HEK293 (cell line): ENCODE measurements at regions not wholly inside any gene's neighbourhood (a gene's known extent, or its start where the extent isn't known, plus 50 kb on each side); places are given as distances from the start of the nearest gene placed in this dataset.

ENCODE experiments used
- CTCF ChIA-PET: fragments of 350-600 bp; formaldehyde crosslinking; extraction: SDS; loops from one replicate; lab custom pipeline; 2021; ENCODE audit warnings: antibody characterized with exemption; lab: Yijun Ruan, JAX
- POLR2A ChIA-PET: fragments of 300-600 bp; formaldehyde crosslinking; extraction: SDS; loops from one replicate; lab custom pipeline; 2020; ENCODE audit warnings: antibody characterized with exemption, inconsistent platforms; lab: Yijun Ruan, JAX
- H3K27ac ChIP-seq: fragments of 200-500 bp; sonication (Bioruptor generic); 2 replicates; pipeline ENCODE4 v1.5.1; 2014; ENCODE audit warnings: low read depth, low read length, control low read depth, inconsistent platforms; ENCODE audit errors: extremely low read depth
- H3K36me3 ChIP-seq, 2 experiments: fragments of 200-500 bp in 1 of 2; sonication (Bioruptor generic) in 1 of 2; 1 replicate in 1 of 2; 2 replicates in 1 of 2; pipeline ENCODE4 v1.5.1; 2014 to 2017; ENCODE audit warnings: inconsistent platforms in 2 of 2, low read length in 2 of 2; ENCODE audit not compliant: control insufficient read depth in 2 of 2, insufficient read depth in 1 of 2
- H3K4me1 ChIP-seq: fragments of 200-500 bp; sonication (Bioruptor generic); 2 replicates; pipeline ENCODE4 v1.5.1; 2014; ENCODE audit warnings: mild to moderate bottlenecking, low read length, inconsistent platforms; ENCODE audit not compliant: control insufficient read depth, insufficient read depth
- H3K4me3 ChIP-seq: 2 replicates; pipeline ENCODE4 v1.5.1; 2011; ENCODE audit warnings: low read depth, mild to moderate bottlenecking, control low read depth, low read length, moderate library complexity
- H3K9me3 ChIP-seq: fragments of 200-500 bp; sonication (Bioruptor generic); 2 replicates; pipeline ENCODE4 v1.5.1; 2014; ENCODE audit warnings: low read depth, low read length, inconsistent platforms; ENCODE audit not compliant: control insufficient read depth, insufficient read depth
- BCL11B ChIP-seq: fragments of 450-650 bp; formaldehyde crosslinking; IDR thresholded peaks from 2 replicates; pipeline ENCODE4 v1.5.1; 2016; ENCODE audit warnings: low read depth, missing biosample characterization, missing genetic modification characterization
- GFI1B ChIP-seq: fragments of 450-650 bp; formaldehyde crosslinking; IDR thresholded peaks from 2 replicates; pipeline ENCODE4 v1.5.1; 2016; ENCODE audit warnings: missing biosample characterization, missing genetic modification characterization
- RBAK ChIP-seq: fragments of 450-650 bp; formaldehyde crosslinking; IDR thresholded peaks from 2 replicates; pipeline ENCODE4 v1.5.1; 2016; ENCODE audit warnings: missing biosample characterization, missing genetic modification characterization
- REPIN1 ChIP-seq: fragments of 450-650 bp; formaldehyde crosslinking; IDR thresholded peaks from 2 replicates; pipeline ENCODE4 v1.5.1; 2017; ENCODE audit warnings: missing biosample characterization, missing genetic modification characterization, low read depth
- SP2 ChIP-seq: fragments of 450-650 bp; formaldehyde crosslinking; IDR thresholded peaks from 2 replicates; pipeline ENCODE4 v1.5.1; 2016; ENCODE audit warnings: missing biosample characterization, missing genetic modification characterization
- TRIM28 ChIP-seq: IDR thresholded peaks from 2 replicates; pipeline ENCODE4 v1.6.1; 2011; ENCODE audit warnings: low read length, control low read depth, borderline replicate concordance
- YY1 ChIP-seq: fragments of 450-650 bp; formaldehyde crosslinking; IDR thresholded peaks from 2 replicates; pipeline ENCODE4 v1.5.1; 2018; ENCODE audit warnings: missing biosample characterization, missing genetic modification characterization
- ZBTB21 ChIP-seq: fragments of 450-650 bp; formaldehyde crosslinking; IDR thresholded peaks from 2 replicates; pipeline ENCODE4 v1.5.1; 2017; ENCODE audit warnings: missing biosample characterization, missing genetic modification characterization
- ZNF140 ChIP-seq: fragments of 450-650 bp; formaldehyde crosslinking; IDR thresholded peaks from 2 replicates; pipeline ENCODE4 v1.5.1; 2016; ENCODE audit warnings: missing biosample characterization, missing genetic modification characterization
- ZNF37A ChIP-seq: fragments of 450-650 bp; IDR thresholded peaks from 2 replicates; pipeline ENCODE4 v1.5.1; 2018; ENCODE audit warnings: missing biosample characterization, missing genetic modification characterization
- ZNF501 ChIP-seq: fragments of 450-650 bp; formaldehyde crosslinking; IDR thresholded peaks from 2 replicates; pipeline ENCODE4 v1.5.1; 2016; ENCODE audit warnings: missing biosample characterization, missing genetic modification characterization
- ZNF514 ChIP-seq: fragments of 450-650 bp; formaldehyde crosslinking; IDR thresholded peaks from 2 replicates; pipeline ENCODE4 v1.5.1; 2016; ENCODE audit warnings: missing biosample characterization, missing genetic modification characterization
- ZNF521 ChIP-seq: fragments of 450-650 bp; formaldehyde crosslinking; IDR thresholded peaks from 2 replicates; pipeline ENCODE4 v1.5.1; 2017; ENCODE audit warnings: missing biosample characterization, mild to moderate bottlenecking, missing genetic modification characterization
- ZNF549 ChIP-seq: fragments of 450-650 bp; IDR thresholded peaks from 2 replicates; pipeline ENCODE4 v1.5.1; 2018; ENCODE audit warnings: missing biosample characterization, missing genetic modification characterization, mild to moderate bottlenecking, inconsistent platforms, moderate library complexity
- ZNF600 ChIP-seq: fragments of 450-650 bp; formaldehyde crosslinking; IDR thresholded peaks from 2 replicates; pipeline ENCODE4 v1.5.1; 2016; ENCODE audit warnings: missing biosample characterization, missing genetic modification characterization
- ZNF629 ChIP-seq: fragments of 450-650 bp; formaldehyde crosslinking; IDR thresholded peaks from 2 replicates; pipeline ENCODE4 v1.5.1; 2017; ENCODE audit warnings: missing biosample characterization, missing genetic modification characterization
- ZNF664 ChIP-seq: fragments of 450-650 bp; formaldehyde crosslinking; IDR thresholded peaks from 2 replicates; pipeline ENCODE4 v1.5.1; 2016; ENCODE audit warnings: missing biosample characterization, missing genetic modification characterization
- ZNF670 ChIP-seq: fragments of 450-650 bp; formaldehyde crosslinking; IDR thresholded peaks from 2 replicates; pipeline ENCODE4 v1.5.1; 2016; ENCODE audit warnings: missing biosample characterization, missing genetic modification characterization, low read depth
- ZNF768 ChIP-seq: fragments of 450-650 bp; formaldehyde crosslinking; IDR thresholded peaks from 2 replicates; pipeline ENCODE4 v1.5.1; 2018; ENCODE audit warnings: missing biosample characterization, mild to moderate bottlenecking, missing genetic modification characterization
- ZNF785 ChIP-seq: fragments of 450-650 bp; formaldehyde crosslinking; IDR thresholded peaks from 2 replicates; pipeline ENCODE4 v1.5.1; 2016; ENCODE audit warnings: missing biosample characterization, missing genetic modification characterization
- TF ChIP-seq, protein P1 (sequence below): fragments of 450-650 bp; formaldehyde crosslinking; IDR thresholded peaks from 2 replicates; pipeline ENCODE4 v1.5.1; 2016; ENCODE audit warnings: missing biosample characterization, missing genetic modification characterization, borderline replicate concordance
- TF ChIP-seq, protein P2 (sequence below): fragments of 450-650 bp; formaldehyde crosslinking; IDR thresholded peaks from 2 replicates; pipeline ENCODE4 v1.5.1; 2016; ENCODE audit warnings: missing biosample characterization, missing genetic modification characterization
- TF ChIP-seq, protein P3 (sequence below): fragments of 450-650 bp; formaldehyde crosslinking; IDR thresholded peaks from 2 replicates; pipeline ENCODE4 v1.5.1; 2017; ENCODE audit warnings: missing biosample characterization, missing genetic modification characterization
- TF ChIP-seq, protein P4 (sequence below): fragments of 450-650 bp; formaldehyde crosslinking; IDR thresholded peaks from 2 replicates; pipeline ENCODE4 v1.5.1; 2016; ENCODE audit warnings: missing biosample characterization, missing genetic modification characterization
- TF ChIP-seq, protein P5 (sequence below): fragments of 450-650 bp; formaldehyde crosslinking; IDR thresholded peaks from 2 replicates; pipeline ENCODE4 v1.5.1; 2017; ENCODE audit warnings: missing biosample characterization, missing genetic modification characterization
- TF ChIP-seq, protein P6 (sequence below): fragments of 450-650 bp; formaldehyde crosslinking; IDR thresholded peaks from 2 replicates; pipeline ENCODE4 v1.5.1; 2016; ENCODE audit warnings: missing biosample characterization, missing genetic modification characterization
- TF ChIP-seq, protein P7 (sequence below): fragments of 450-650 bp; formaldehyde crosslinking; IDR thresholded peaks from 2 replicates; pipeline ENCODE4 v1.5.1; 2017; ENCODE audit warnings: missing biosample characterization, missing genetic modification characterization

DNA sequence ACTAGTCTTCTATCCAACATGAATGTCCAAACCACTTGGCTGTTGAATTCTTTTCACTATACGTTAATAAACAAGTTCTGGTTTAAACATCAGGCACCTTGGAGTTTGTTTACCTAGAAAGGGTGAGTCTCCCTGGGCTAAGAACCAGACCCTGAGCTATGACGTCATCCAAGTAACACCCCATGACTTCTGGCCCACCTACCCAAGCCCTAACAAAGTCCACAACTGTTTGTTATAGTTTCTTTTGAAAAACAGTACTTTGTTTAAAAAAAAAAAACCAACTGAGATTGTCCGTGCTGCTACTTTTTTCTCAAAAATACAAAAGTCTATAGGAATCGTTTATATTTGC is 146.9 kb upstream of the BEND6 start:
- Histone ChIP-seq H3K27ac (no peak overlapping the region), H3K4me3 (no peak overlapping the region), H3K4me1 (peaks cover 50% of the 10 kb centered on the region), H3K36me3 (no peaks in the 10 kb centered on the region), H3K9me3 (no peaks in the 10 kb centered on the region)
- ChIA-PET POLR2A (interaction anchor here (1.3 to 1.4 kb wide), 2 partner anchors 18 to 34 kb away, joined by 3 read pairs; no protein-coding TSS in a partner anchor), CTCF (interaction anchor here (0.5 kb wide), 1 partner anchor 84 kb away, joined by 4 read pairs; no protein-coding TSS in a partner anchor)
- TF ChIP-seq SP2 (tag by site-specific recombination): no peak
- TF ChIP-seq, protein P1, sequence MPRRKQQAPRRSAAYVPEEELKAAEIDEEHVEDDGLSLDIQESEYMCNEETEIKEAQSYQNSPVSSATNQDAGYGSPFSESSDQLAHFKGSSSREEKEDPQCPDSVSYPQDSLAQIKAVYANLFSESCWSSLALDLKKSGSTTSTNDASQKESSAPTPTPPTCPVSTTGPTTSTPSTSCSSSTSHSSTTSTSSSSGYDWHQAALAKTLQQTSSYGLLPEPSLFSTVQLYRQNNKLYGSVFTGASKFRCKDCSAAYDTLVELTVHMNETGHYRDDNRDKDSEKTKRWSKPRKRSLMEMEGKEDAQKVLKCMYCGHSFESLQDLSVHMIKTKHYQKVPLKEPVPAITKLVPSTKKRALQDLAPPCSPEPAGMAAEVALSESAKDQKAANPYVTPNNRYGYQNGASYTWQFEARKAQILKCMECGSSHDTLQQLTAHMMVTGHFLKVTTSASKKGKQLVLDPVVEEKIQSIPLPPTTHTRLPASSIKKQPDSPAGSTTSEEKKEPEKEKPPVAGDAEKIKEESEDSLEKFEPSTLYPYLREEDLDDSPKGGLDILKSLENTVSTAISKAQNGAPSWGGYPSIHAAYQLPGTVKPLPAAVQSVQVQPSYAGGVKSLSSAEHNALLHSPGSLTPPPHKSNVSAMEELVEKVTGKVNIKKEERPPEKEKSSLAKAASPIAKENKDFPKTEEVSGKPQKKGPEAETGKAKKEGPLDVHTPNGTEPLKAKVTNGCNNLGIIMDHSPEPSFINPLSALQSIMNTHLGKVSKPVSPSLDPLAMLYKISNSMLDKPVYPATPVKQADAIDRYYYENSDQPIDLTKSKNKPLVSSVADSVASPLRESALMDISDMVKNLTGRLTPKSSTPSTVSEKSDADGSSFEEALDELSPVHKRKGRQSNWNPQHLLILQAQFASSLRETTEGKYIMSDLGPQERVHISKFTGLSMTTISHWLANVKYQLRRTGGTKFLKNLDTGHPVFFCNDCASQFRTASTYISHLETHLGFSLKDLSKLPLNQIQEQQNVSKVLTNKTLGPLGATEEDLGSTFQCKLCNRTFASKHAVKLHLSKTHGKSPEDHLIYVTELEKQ (tag by site-specific recombination): no peak
- TF ChIP-seq, protein P2, sequence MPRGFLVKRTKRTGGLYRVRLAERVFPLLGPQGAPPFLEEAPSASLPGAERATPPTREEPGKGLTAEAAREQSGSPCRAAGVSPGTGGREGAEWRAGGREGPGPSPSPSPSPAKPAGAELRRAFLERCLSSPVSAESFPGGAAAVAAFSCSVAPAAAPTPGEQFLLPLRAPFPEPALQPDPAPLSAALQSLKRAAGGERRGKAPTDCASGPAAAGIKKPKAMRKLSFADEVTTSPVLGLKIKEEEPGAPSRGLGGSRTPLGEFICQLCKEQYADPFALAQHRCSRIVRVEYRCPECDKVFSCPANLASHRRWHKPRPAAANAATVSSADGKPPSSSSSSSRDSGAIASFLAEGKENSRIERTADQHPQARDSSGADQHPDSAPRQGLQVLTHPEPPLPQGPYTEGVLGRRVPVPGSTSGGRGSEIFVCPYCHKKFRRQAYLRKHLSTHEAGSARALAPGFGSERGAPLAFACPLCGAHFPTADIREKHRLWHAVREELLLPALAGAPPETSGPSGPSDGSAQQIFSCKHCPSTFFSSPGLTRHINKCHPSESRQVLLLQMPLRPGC (tag by site-specific recombination): no peak
- TF ChIP-seq, protein P3, sequence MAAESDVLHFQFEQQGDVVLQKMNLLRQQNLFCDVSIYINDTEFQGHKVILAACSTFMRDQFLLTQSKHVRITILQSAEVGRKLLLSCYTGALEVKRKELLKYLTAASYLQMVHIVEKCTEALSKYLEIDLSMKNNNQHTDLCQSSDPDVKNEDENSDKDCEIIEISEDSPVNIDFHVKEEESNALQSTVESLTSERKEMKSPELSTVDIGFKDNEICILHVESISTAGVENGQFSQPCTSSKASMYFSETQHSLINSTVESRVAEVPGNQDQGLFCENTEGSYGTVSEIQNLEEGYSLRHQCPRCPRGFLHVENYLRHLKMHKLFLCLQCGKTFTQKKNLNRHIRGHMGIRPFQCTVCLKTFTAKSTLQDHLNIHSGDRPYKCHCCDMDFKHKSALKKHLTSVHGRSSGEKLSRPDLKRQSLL: no peak
- no peak for TF ChIP-seq TRIM28
- TF ChIP-seq ZNF768 (tag by site-specific recombination): no peak
- TF ChIP-seq REPIN1 (tag by site-specific recombination): no peak
- no peak for TF ChIP-seq GFI1B (tag by site-specific recombination)
- TF ChIP-seq ZNF664 (tag by site-specific recombination): no peak
- TF ChIP-seq ZNF600 (tag by site-specific recombination): no peak
- no peak for TF ChIP-seq ZNF514 (tag by site-specific recombination)
- TF ChIP-seq ZNF140 (tag by site-specific recombination): no peak
- no peak for TF ChIP-seq ZNF501
- TF ChIP-seq ZBTB21 (tag by site-specific recombination): peak; percentile 63; the same call in 1 of the 2 replicates
- peak; percentile 83 for TF ChIP-seq ZNF629 (tag by site-specific recombination)
- TF ChIP-seq ZNF785 (tag by site-specific recombination): no peak
- TF ChIP-seq, protein P4, sequence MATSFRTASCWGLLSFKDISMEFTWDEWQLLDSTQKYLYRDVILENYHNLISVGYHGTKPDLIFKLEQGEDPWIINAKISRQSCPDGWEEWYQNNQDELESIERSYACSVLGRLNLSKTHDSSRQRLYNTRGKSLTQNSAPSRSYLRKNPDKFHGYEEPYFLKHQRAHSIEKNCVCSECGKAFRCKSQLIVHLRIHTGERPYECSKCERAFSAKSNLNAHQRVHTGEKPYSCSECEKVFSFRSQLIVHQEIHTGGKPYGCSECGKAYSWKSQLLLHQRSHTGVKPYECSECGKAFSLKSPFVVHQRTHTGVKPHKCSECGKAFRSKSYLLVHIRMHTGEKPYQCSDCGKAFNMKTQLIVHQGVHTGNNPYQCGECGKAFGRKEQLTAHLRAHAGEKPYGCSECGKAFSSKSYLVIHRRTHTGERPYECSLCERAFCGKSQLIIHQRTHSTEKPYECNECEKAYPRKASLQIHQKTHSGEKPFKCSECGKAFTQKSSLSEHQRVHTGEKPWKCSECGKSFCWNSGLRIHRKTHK (tag by site-specific recombination): no peak
- no peak for TF ChIP-seq BCL11B (tag by site-specific recombination)
- TF ChIP-seq, protein P5, sequence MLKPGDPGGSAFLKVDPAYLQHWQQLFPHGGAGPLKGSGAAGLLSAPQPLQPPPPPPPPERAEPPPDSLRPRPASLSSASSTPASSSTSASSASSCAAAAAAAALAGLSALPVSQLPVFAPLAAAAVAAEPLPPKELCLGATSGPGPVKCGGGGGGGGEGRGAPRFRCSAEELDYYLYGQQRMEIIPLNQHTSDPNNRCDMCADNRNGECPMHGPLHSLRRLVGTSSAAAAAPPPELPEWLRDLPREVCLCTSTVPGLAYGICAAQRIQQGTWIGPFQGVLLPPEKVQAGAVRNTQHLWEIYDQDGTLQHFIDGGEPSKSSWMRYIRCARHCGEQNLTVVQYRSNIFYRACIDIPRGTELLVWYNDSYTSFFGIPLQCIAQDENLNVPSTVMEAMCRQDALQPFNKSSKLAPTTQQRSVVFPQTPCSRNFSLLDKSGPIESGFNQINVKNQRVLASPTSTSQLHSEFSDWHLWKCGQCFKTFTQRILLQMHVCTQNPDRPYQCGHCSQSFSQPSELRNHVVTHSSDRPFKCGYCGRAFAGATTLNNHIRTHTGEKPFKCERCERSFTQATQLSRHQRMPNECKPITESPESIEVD: no peak
- no peak for TF ChIP-seq ZNF549 (tag by site-specific recombination)
- no peak for TF ChIP-seq ZNF670 (tag by site-specific recombination)
- TF ChIP-seq, protein P6, sequence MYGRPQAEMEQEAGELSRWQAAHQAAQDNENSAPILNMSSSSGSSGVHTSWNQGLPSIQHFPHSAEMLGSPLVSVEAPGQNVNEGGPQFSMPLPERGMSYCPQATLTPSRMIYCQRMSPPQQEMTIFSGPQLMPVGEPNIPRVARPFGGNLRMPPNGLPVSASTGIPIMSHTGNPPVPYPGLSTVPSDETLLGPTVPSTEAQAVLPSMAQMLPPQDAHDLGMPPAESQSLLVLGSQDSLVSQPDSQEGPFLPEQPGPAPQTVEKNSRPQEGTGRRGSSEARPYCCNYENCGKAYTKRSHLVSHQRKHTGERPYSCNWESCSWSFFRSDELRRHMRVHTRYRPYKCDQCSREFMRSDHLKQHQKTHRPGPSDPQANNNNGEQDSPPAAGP (tag by site-specific recombination): 0 out of 2 replicates have a peak, but pooled peaks have one; percentile 23
- TF ChIP-seq, protein P7, sequence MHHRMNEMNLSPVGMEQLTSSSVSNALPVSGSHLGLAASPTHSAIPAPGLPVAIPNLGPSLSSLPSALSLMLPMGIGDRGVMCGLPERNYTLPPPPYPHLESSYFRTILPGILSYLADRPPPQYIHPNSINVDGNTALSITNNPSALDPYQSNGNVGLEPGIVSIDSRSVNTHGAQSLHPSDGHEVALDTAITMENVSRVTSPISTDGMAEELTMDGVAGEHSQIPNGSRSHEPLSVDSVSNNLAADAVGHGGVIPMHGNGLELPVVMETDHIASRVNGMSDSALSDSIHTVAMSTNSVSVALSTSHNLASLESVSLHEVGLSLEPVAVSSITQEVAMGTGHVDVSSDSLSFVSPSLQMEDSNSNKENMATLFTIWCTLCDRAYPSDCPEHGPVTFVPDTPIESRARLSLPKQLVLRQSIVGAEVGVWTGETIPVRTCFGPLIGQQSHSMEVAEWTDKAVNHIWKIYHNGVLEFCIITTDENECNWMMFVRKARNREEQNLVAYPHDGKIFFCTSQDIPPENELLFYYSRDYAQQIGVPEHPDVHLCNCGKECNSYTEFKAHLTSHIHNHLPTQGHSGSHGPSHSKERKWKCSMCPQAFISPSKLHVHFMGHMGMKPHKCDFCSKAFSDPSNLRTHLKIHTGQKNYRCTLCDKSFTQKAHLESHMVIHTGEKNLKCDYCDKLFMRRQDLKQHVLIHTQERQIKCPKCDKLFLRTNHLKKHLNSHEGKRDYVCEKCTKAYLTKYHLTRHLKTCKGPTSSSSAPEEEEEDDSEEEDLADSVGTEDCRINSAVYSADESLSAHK (tag by site-specific recombination): no peak
- no peak for TF ChIP-seq RBAK (tag by site-specific recombination)
- TF ChIP-seq ZNF521 (tag by site-specific recombination): no peak
- TF ChIP-seq ZNF37A (tag by site-specific recombination): no peak
- TF ChIP-seq YY1 (tag by site-specific recombination): no peak
